ENCODE measurements at regions not wholly inside any gene's neighbourhood (a gene's known extent, or its start where the extent isn't known, plus 50 kb on each side); places are given as distances from the start of the nearest gene placed in this dataset.

GRCh38 chr4:100087743-100088142, 102.5 kb downstream of the DDIT4L start:
- no peak for TF ChIP-seq CTCF (IDR thresholded peaks at IDR 0.05; ENCODE audit: low read length)
- TF ChIP-seq EZH2 (IDR thresholded peaks at IDR 0.05; ENCODE audit: borderline replicate concordance, low read length): no peak
